NCI-H187 treated with DMSO at 0.1 percent for 48 hours (cell line): ENCODE measurements at regions not wholly inside any gene's neighbourhood (a gene's known extent, or its start where the extent isn't known, plus 50 kb on each side); places are given as distances from the start of the nearest gene placed in this dataset.
"Not testable (repeated sequence)": the region's sequence is repeated elsewhere in the genome, so short reads cannot be mapped to it uniquely, and the experiment has no call there.

ENCODE experiments used
- DNase-seq: peaks from one replicate; lab custom pipeline; 2025; lab: John Stamatoyannopoulos, UW

DNA sequence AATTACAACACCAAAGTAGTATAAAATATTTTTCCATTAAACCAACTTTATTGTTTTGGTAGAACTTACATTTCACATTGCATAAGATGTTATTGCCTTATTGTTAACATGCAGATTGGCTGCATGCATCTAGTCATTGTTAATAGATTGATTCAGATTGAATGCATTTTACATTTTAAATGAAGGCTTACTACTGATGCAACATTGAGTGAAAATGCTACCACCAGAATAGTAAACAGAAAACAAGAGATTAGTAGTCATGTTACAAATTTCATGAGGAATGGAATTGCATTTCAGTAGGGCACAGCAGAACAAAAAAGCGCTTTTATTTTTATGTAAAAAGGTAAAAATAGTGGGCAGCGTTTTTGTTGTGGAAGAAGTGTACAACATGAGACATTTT lies 298.3 kb downstream of the ARL4A start:
- no peak for DNase-seq

GRCh38 chr7:12987238-12987637 lies 299.8 kb downstream of the ARL4A start:
- DNase-seq, result no peak

GRCh38 chr7:12990440-12990839 lies 303.0 kb downstream of the ARL4A start:
- DNase-seq, result no peak

DNA sequence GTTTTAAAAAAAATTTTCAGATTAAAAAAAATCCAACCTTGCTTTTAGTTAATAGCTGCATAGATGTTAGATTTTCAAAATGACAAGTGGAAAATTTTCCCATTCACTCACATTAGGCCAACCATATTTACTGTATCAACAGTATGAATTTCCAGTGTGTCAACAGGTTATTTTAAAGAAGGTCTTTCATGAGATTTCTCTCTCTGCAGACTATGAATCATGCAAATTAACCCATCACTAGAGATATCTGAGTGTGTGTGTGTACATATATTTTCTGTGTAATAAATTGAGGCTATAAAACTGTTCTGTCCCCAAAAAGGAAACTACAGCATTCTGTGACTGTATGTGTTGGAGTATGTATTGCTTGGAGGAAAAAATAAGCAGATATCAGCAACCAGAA lies 305.6 kb downstream of the ARL4A start:
- DNase-seq, result no peak

DNA sequence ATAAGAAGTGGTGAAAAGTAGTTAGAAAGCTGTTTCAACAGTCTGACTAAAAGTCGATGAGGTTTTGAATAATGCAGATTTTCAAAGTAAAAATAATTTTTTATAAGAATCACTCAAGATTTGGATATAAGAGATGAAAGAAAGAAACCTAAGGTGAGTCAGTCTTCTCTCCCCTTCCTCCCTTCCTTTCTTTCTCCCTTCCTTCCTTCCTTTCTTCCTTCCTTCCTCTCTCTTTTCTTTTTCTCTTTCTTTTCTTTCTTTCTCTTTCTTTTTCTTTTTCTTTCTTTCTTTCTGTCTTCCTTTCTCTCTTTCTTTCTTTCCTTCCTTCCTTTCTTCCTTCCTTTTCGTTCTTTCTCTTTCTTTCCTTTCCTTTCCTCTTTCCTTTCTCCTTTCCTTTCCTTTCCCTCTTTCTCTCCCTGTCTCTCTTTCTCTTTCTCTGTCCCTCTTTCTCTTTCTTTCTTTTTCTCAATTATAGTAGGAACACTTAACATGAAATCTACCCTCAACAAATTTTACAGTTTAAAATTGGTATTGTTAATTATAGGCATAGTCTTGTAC lies 308.6 kb downstream of the ARL4A start:
- no peak for DNase-seq

DNA sequence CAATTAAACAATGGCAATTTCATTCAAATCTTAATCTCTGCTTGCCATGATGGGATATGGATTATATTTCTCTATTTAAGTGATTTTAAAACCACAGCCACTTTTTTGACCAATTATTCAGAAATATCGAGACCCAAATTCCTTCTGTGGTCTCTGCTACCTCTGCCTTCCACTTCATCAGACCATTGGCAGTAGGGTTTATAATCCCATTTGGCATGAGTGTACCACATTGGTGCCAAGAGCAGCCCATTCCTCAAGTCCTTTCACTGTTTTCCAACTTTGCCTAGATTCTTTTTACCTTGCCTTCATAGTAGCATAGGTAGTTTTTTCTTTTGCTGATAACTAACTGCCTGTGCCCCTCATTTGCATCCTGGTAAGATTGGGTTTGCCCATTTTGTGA lies 319.9 kb downstream of the ARL4A start:
- DNase-seq, result no peak

GRCh38 chr7:13009517-13009916 lies 322.1 kb downstream of the ARL4A start:
- no peak for DNase-seq

- no peak for DNase-seq
These were observed 326.6 kb downstream of the ARL4A start for GRCh38 chr7:13014011-13014410.

DNA sequence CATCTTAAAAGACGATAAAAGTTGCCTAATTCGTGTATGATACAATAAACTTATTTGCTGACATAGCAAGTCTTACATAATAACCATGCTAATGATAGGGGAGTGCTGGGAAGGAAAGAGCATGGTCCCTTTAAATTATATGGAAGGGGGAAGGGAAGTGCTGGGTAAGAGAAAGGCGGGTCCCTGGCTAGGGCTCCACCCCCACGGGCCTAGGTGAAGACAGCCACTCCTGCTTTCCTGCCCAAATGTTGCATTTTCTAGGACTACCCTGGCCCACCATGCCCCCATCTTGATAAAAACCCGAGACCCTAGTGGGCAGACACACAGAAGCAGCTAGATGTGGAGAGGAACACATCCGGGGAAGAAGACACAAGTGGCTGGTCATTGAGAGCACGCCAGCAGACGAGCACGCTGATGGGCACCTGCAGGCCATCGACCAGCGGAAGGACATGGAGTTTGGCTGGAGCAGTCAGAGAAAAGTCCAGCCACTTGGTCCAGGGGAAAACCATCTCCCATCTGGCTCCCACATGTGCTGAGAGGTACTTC lies 328.7 kb downstream of the ARL4A start:
- no peak for DNase-seq

- no peak for DNase-seq
These were observed 329.3 kb downstream of the ARL4A start for GRCh38 chr7:13016592-13017332.

DNA sequence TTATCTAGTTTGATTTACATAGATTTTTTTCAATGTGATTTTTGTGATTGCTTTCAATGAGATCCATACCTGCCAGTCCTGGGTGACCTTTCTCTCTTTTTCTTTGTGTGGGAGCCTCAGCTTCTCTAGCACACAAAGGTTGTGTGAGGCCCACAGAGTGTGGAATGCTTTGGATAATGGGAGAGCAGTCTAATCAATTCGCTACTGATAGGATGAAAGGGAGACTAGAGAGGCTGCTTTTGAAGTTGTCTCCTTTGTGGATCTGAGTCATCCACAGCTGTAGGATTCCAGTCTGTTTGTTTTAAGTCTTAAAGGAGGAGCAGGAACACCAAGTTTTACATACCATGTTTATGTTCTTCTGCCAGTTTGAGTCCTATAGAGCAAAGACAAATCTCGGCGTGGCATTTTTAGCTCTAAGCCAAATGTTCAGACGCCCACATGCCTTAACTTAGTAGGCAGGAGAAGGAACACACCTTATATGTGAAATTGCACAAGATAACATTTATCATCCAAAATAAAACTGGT lies 330.0 kb downstream of the ARL4A start:
- DNase-seq, result no peak

DNA sequence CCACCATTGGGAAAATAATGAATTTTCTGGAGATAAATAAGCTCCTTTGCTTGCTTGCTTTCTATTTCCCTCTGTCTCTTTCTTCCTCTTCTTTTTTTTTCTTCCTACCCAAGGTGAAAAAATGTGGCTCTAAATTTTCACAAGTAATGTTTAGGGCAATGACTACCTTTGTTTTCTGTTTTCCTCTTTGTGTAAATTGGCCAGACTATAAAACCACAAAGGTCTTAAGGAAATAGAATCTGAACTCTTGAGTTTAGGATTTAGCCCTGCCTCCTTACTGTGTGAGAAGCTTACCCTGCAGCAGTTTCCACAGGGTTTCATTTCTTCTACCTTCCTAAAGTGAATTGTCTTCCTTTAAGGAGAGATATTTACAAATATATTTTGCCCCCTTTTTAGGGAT lies 330.4 kb downstream of the ARL4A start:
- no peak for DNase-seq

- DNase-seq, result no peak
These were observed 334.3 kb downstream of the ARL4A start for GRCh38 chr7:13021566-13022300.

GRCh38 chr7:13024121-13024674 lies 336.8 kb downstream of the ARL4A start:
- no peak for DNase-seq

GRCh38 chr7:13025043-13025442 lies 337.6 kb downstream of the ARL4A start:
- not testable (repeated sequence) for DNase-seq

DNA sequence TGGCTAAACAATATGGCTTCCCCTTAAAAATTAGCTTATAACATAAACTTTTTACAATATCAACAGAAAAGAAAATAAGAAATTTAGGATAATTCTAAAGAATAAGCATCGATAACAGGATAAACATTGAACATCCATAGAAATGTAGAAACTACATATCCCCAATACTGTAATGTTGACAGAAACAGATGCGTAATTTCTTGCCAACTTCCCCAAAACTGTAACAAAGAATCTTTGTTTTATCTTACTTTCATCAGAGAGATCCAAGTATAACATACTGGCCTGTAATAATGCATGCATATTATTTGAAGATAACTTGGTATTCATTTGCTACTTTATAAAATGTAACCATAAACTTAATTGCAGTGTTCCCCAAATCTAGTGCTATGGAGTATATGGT lies 339.9 kb downstream of the ARL4A start:
- no peak for DNase-seq

DNA sequence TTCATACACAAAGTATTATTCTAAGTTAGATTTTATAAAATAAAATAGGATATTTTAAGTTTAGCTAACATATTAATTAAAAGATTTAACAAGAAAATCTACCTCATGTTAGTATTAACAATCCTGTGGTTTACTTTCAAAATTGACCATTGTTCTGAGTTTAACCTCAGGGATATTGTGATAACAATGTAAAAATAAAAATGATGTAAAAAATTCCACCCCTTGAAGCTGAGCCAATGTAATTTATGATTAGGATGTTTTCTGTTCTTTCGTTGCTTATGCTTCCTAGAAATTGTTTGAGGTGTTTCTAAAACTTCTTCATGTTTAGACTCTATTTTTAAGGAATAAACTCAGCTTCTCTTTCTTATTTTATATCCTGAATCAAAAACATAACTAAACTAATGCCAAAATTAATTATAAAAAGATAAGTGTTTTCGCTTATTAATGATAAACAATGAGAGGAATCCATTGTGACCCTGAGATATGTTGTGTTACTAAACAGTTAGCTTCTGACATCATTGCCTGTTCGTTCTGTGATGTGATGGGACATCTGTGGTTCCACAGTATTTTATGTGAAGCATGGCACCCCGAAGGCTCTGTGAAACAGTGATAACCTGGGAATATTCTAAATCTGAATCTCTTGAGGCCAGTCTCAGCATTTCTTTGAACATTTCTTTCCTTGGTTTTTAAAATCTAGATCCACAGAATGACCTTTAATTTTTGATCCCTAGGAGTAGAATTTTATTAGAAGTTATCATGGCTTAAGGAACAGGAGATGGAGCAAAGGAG lies 340.8 kb downstream of the ARL4A start:
- DNase-seq, result no peak

DNA sequence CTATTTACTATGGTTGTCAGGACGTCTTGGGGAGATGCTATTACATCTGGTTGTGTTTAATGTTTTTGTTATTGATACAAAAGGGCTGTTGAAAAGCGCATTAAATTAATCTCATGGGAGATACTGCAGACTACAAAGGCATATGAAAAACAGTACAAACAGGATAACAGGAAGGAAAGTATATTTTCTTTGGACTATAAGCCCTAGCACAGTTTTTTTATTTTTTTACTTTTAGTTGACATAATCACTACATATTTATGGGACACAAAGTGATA lies 341.3 kb downstream of the ARL4A start:
- no peak for DNase-seq

DNA sequence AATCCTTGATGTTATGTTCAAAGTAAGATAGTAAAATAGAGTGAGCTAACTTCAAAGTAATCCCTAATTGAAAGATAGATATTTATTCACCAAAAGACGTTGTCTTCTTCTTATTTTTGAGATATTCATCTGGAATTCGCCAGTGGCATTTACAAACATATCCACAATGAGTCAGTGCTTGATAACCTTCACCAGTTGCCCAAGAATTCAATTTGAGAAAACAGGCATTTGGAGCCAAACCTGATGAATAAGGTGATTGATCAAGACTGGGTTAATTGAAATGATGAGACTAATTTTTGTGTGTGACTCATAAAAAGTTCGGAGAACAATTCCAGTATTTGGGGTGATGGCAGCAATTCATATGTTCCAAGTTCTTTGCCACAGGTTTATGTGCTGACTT lies 344.0 kb downstream of the ARL4A start:
- no peak for DNase-seq

DNA sequence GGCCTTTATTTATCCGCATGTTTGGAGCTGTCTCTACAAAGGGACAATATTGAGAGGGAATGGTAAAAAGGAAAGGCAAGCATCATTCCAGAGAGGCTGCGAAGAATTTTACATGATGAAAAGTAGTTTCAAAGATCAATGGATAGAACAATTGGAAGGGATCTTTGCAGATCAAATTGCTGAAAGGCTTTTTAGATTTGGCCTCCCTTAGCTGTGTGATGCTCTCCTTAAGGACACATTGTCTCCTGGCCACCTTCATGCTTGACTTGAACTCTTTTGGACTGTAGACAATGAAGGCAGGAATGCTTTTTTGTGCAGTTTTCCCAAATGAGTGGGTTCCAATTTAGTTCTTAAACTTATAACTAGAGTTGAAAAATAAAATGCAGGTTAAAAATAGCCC lies 344.7 kb downstream of the ARL4A start:
- DNase-seq, result no peak

DNA sequence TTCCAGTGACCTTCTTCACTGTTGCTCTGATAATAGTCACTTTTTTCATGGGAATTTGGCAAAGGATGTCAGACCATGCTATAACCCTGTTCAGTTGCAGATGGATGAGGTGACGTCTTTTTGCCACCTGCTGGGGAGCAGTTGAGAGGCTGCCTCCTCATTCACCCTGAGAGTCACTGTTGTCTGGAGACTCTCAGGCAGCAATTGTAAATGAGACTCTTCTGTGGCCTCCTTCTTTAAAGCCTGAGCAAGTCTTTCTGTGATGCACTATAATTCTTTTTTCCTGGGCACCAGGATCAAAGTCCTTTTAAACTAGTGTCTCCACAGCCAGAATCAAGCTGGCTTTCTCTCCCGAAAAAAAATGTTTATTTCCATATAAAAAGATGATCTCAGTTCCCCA lies 345.1 kb downstream of the ARL4A start:
- no peak for DNase-seq

DNA sequence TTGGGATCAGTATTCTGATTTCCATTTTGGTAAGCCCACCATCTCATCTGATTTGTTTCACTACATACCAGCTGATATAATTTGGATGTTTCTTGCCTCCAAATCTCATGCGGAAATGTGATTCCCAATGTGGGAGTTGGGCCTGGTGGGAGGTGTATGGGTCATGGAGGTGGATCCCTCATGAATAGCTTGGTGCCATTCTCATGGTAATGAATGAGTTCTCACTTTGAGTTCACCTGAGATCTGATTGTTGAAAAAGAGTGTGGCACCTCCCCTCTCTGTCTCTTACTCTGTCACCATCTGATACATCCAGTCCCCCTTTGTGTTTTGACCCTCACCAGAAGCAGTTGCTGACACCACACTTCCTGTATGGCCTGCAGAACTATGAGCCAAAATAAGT lies 347.3 kb downstream of the ARL4A start:
- DNase-seq, result no peak
